Smooth muscle cell (in vitro differentiated cells): ENCODE measurements at regions not wholly inside any gene's neighbourhood (a gene's known extent, or its start where the extent isn't known, plus 50 kb on each side); places are given as distances from the start of the nearest gene placed in this dataset.
"Not testable (repeated sequence)": the region's sequence is repeated elsewhere in the genome, so short reads cannot be mapped to it uniquely, and the experiment has no call there.

Source experiments
- DNase-seq: peaks from one replicate; lab custom pipeline; 2025; ENCODE audit not compliant: unreplicated experiment; lab: John Stamatoyannopoulos, UW
- H2AFZ ChIP-seq: fragments of 200-600 bp; sonication (generic); 2 replicates; pipeline ENCODE4 v1.6.0; 2016; ENCODE audit warnings: antibody characterized with exemption, low read depth, mild to moderate bottlenecking
- H3F3A ChIP-seq: fragments of 200-600 bp; sonication (generic); 2 replicates; pipeline ENCODE4 v1.6.0; 2017; ENCODE audit warnings: antibody characterized with exemption, low read depth
- H3K27ac ChIP-seq: fragments of 200-600 bp; sonication (generic); 2 replicates; pipeline ENCODE4 v1.5.1; 2016; ENCODE audit warnings: low read depth, mild to moderate bottlenecking
- H3K27me3 ChIP-seq: fragments of 200-600 bp; sonication (generic); 2 replicates; pipeline ENCODE4 v1.6.1; 2016; ENCODE audit warnings: low read depth, mild to moderate bottlenecking
- H3K36me3 ChIP-seq: fragments of 200-600 bp; sonication (generic); 2 replicates; pipeline ENCODE4 v1.5.1; 2016; ENCODE audit warnings: low read depth
- H3K4me1 ChIP-seq: fragments of 200-600 bp; sonication (generic); 2 replicates; pipeline ENCODE4 v1.5.1; 2016; ENCODE audit warnings: low read depth
- H3K4me2 ChIP-seq: fragments of 200-600 bp; sonication (generic); 2 replicates; pipeline ENCODE4 v1.6.0; 2016; ENCODE audit warnings: mild to moderate bottlenecking
- H3K4me3 ChIP-seq: fragments of 200-600 bp; sonication (generic); 2 replicates; pipeline ENCODE4 v1.5.1; 2016; ENCODE audit warnings: mild to moderate bottlenecking
- H3K79me2 ChIP-seq: fragments of 200-600 bp; sonication (generic); 2 replicates; pipeline ENCODE4 v1.6.0; 2016; ENCODE audit warnings: low read depth, mild to moderate bottlenecking
- H3K9ac ChIP-seq: fragments of 200-600 bp; sonication (generic); 2 replicates; pipeline ENCODE4 v1.6.0; 2016; ENCODE audit warnings: low read depth
- H3K9me3 ChIP-seq: fragments of 200-600 bp; sonication (generic); replicated peaks from 2 replicates; pipeline ENCODE4 v1.5.1; 2016; ENCODE audit warnings: low read depth
- H4K20me1 ChIP-seq: fragments of 200-600 bp; sonication (generic); 2 replicates; pipeline ENCODE4 v1.6.0; 2016; ENCODE audit warnings: low read depth
- CTCF ChIP-seq: fragments of 200-600 bp; sonication (generic); IDR thresholded peaks from 2 replicates; pipeline ENCODE4 v1.5.1; 2017; ENCODE audit warnings: borderline replicate concordance, mild to moderate bottlenecking, antibody characterized with exemption; ENCODE audit not compliant: insufficient read depth, poor library complexity, severe bottlenecking
- WGBS: methylation state at CpG from one replicate; pipeline ENCODE4 v1.1.7; 2016; ENCODE audit warnings: low lambda C conversion rate; 5-methylcytosine and 5-hydroxymethylcytosine counted together

DNA sequence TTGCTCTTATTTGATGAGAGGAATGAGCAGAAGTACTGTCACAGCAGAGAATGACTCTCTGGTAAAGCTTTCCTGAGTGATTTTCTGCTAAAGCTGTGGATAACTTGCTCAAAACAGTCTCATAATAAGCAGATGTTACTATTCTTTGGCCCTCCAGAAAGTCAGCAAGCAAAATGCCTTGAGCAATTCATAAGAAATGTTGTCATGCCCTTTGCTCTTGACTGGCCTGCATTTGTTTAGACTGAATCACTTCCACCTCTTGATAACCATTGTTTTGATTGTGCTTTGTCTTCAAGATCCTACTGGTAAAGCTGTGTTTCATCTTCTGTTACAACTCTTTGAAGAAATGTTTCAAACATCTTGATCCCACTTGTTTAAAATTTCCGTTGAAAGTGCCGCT, 457.9 kb upstream of the FOXG1 start:
- H3K27ac ChIP-seq: peak overlapping the region; percentile 56

GRCh38 chr14:28317890-28318675, 448.5 kb upstream of the FOXG1 start:
- not testable (repeated sequence) for H2AFZ ChIP-seq, H3K36me3 ChIP-seq, DNase-seq, H3F3A ChIP-seq, H3K27me3 ChIP-seq, H4K20me1 ChIP-seq, H3K27ac ChIP-seq, H3K79me2 ChIP-seq, H3K4me1 ChIP-seq, H3K9me3 ChIP-seq, H3K9ac ChIP-seq
- WGBS: 72% methylated on average over 32 of the region's 32 CpGs
- Histone ChIP-seq H3K4me2 (peak overlapping the region; percentile 59), H3K4me3 (peak overlapping the region; percentile 23)

More for the DNA sequence above, 457.9 kb upstream of the FOXG1 start:
- peak overlapping the region; percentile 60 for H2AFZ ChIP-seq
- no peaks in the 10 kb centered on the region for H3K79me2 ChIP-seq
- H3K36me3 ChIP-seq: no peaks in the 10 kb centered on the region
- no peaks in the 10 kb centered on the region for H3F3A ChIP-seq
- WGBS: 36% methylated on average over 2 of the region's 2 CpGs
- no peak for DNase-seq
- no peaks in the 10 kb centered on the region for H3K27me3 ChIP-seq
- H3K9ac ChIP-seq: no peak overlapping the region
- peak overlapping the region; percentile 57 for H3K4me2 ChIP-seq
- H3K4me1 ChIP-seq: peaks cover 11% of the 10 kb centered on the region
- H3K4me3 ChIP-seq: no peak overlapping the region
- TF ChIP-seq CTCF: no peak
- no peaks in the 10 kb centered on the region for H4K20me1 ChIP-seq
- H3K9me3 ChIP-seq: no peaks in the 10 kb centered on the region

- no peaks in the 10 kb centered on the region for H3K36me3 ChIP-seq
- H3F3A ChIP-seq: no peaks in the 10 kb centered on the region
- H3K27me3 ChIP-seq: no peaks in the 10 kb centered on the region
- 40% methylated on average over 3 of the region's 3 CpGs for WGBS
- no peaks in the 10 kb centered on the region for H4K20me1 ChIP-seq
- H3K79me2 ChIP-seq: no peaks in the 10 kb centered on the region
- no peak overlapping the region for H3K27ac ChIP-seq
- H3K9ac ChIP-seq: no peak overlapping the region
- DNase-seq: no peak
- H3K4me3 ChIP-seq: no peak overlapping the region
- no peaks in the 10 kb centered on the region for H3K9me3 ChIP-seq
- no peaks in the 10 kb centered on the region for H3K4me1 ChIP-seq
- no peak for TF ChIP-seq CTCF
- H3K4me2 ChIP-seq: peak overlapping the region; percentile 24
- H2AFZ ChIP-seq: peak overlapping the region; percentile 45
Measured at GRCh38 chr14:28321475-28322244, 444.9 kb upstream of the FOXG1 start.

DNA sequence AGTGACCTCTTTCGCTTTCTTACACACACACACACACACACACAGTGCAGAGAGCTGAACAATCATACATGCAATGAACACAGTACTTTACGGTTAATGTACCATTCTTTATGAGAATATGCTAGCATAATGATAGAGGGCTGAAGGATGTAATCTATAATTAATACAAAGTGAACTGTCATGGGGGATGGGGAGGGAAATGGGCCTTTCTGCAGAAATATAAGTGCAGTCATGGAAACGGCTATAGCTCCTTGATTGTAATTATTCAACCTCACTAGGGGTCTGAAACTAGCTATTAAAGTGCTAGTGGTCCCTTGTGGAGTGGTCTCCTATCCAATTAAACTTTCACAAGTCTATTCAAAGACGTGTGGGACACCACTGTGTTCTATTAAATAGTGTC, 443.2 kb upstream of the FOXG1 start:
- Histone ChIP-seq H2AFZ (no peak overlapping the region), H4K20me1 (no peaks in the 10 kb centered on the region), H3K9me3 (no peaks in the 10 kb centered on the region), H3K4me1 (no peaks in the 10 kb centered on the region), H3K9ac (no peak overlapping the region), H3K27ac (no peak overlapping the region), H3K79me2 (no peaks in the 10 kb centered on the region), H3F3A (no peaks in the 10 kb centered on the region), H3K4me2 (no peak overlapping the region), H3K4me3 (no peak overlapping the region), H3K27me3 (no peaks in the 10 kb centered on the region), H3K36me3 (no peaks in the 10 kb centered on the region)
- 83% methylated on average over 4 of the region's 4 CpGs for WGBS
- DNase-seq: no peak
- no peak for TF ChIP-seq CTCF
